Cerebellar nuclear complex (tissue), 1 donor: ENCODE measurements at regions not wholly inside any gene's neighbourhood (a gene's known extent, or its start where the extent isn't known, plus 50 kb on each side); places are given as distances from the start of the nearest gene placed in this dataset.

Experiments used
- DNase-seq, 2 experiments: peaks; one replicate each; lab custom pipeline; 2025; lab: John Stamatoyannopoulos, UW

DNA sequence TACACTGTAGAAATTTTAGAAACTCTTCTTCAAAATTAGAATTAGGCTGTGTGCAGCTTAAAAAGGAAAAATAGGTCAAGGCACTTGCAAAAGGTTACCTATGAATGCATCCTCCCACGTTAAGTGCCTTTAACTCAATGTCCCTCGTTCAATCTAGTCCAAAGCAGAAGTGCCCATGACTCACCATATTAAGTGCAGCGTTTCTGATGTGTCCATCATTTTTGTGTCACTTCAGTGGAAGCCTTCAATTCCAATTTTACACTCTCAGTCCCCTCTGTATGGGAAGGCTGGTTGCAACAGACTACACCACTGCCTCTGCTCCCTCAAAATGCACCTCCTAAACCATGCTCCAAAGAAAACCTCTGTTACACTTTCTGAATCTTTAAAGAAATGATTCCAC lies 53.4 kb downstream of the FOXB1 start:
- DNase-seq, result no peak

DNA sequence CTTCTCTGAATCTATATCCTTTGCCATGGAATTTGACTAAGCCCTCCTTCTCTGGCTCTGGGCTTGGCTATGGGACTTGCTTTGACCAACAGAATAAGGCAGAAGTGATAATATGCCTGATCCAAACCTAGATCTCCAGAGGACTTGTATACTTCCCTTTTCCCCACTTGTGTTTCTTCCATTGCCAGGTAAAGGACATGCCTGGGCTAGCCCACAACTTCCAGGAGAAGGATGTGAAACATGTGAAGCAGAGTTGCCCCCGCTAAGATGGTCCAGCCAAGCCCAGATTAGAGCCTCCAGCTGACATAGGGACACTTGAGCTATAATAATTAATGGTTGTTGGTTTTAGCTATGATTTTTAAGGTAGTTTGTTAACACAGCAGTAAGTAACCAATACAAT lies 55.1 kb downstream of the FOXB1 start:
- DNase-seq, result no peak

- no peak for DNase-seq
These were observed 57.6 kb downstream of the FOXB1 start for GRCh38 chr15:60061758-60062157.

GRCh38 chr15:60062826-60063225 lies 58.7 kb downstream of the FOXB1 start:
- DNase-seq, result no peak

DNA sequence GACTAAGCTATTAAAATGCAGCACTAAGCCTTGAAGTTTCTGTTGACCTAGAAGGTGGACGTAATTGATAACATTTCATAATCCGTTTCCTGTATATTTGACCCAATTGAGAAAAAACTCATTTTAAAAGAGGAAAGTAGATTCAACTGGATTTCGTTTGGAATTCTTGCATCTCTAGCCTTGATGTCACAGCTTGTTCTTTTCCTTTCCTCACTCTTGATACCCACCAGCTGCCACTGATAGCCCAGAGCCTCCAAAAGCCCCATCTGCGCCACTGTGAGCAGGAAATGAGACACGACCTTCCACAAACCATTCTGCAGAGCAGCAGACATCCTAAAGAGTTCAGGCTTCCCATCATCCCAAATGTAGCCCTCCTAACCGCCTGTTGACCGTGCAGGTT lies 61.8 kb downstream of the FOXB1 start:
- no peak for DNase-seq

DNA sequence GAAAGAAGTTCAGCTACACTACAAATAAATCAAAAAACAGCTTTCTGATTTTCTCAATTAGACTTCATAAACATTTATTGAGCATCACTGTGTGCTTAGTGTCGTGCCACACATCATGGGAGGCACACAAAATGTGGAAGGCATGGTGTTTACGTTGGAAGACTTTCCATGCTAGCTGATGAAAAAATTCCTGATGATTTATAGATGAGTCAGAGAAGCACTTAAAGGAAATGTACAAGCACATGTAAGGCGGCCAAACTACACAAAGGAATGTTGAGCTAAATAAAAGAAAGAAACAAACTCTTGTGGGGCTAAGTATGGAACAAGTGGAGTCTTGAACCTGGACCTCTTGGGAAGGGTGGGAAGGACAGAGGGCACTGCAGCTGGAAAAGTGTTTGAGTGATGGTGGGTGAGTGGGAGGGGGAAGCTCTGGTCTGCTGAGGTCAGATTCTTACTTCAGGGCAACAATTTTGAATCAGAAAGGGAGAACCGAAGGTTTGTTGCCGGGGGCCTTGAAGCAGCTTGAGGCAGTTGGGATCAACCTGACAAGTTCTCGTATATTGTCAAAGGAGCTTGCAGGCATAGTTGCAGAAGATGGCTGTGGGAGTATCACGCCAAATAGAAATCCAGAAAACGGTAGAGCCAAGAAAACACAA lies 66.9 kb downstream of the FOXB1 start:
- no peak for DNase-seq

DNA sequence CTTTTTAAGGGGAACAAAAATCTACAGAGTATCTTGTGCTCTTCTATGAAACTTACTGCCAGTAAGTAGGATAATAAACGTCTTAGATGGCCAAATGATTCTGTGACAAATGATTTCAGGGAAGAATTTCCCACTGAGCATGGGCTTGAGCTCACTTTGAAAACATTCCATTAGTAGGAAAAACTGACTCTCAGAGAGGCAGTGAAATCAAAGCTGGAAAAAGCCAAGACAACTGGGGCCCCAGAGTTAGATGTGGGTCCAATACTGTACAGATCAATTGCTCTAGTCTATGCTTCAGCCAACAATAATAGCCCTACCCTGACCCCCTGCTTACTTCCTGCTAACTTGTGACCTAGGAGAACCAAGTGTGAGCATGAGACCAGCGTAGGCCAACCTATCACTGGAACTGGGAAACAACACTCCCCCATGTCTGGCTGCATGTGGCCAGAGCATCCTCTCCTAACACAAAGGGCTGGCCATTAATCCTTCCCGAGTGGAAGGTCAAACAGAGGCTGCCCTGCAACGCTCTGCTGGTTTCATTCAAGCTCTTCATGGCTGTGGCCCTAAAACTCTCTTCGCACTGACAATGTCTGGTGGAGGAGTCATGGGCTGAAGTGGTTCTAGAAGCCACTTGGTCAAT lies 68.8 kb downstream of the FOXB1 start:
- no peak for DNase-seq

- no peak for DNase-seq
These were observed 69.3 kb downstream of the FOXB1 start for GRCh38 chr15:60073466-60073840.

GRCh38 chr15:60074181-60074885 lies 70.2 kb downstream of the FOXB1 start:
- no peak for DNase-seq

DNA sequence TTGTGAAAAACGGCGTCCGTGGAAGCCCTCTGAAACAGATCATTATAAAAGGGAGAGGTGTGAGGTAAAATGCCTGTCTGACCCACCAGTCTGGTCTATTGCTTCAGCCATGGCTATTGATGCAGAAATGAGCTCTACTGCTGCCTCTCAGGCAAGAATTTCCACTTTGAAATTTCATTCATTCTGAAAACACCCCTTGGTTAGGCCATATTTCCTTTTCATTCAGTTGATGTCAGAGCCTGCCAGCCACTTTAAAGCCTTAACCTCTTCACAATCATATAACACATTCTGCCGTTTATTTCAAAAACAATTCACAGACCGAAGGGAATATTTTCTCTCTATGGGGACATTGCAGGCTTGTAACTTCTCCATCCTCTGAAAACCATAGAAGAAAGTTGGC lies 71.9 kb downstream of the FOXB1 start:
- no peak for DNase-seq

DNA sequence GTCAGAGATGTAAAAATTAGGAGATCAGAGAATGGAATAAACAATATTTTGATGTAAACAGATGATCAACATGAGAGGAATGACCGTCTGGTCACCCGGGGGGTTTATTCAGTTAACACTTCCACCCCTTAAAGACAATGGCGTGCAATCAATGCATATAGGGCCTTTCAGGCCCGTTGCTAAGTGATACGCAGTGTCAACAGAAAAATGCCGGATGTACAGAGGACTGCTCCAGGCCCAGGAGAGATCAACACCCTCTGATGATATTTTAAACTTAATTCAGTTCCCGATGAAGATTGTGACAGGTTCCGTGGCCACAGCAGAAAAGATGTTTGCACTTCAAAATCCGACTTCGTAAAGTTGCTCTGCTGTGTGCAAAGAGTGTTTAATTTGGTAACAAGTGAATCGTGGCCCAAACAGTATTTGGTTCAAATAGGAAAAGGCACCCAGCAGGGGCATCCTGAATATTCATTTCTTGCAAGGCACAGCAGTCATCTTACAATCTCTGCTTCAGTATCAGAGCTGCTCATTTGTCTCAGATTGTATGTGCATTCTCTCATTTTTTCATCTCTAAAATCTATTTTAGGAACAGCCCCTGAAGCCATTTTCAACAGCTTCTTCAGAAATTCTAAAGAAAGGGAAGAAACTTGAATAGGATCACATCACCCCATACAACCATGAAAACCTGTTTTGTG lies 72.6 kb downstream of the FOXB1 start:
- no peak for DNase-seq

GRCh38 chr15:60077581-60078359 lies 73.7 kb downstream of the FOXB1 start:
- no peak for DNase-seq

DNA sequence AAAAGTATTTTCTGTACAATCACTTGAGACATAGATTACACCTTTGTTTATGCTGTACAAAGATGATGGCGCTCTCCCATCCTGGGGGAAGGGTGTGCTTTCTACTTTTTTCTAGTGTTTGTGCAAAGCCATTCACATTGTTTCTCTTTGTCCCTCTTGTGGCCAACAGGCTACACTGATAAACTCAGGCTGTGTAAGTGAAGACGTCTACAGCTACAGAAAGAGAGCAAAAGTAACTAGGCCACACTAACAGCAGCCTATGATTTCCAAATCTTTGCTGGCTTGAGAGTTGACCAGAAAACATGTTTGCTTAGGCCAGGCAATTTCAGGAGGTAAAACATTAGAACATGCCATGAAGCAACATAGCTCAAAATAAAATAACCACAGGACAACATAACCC lies 75.1 kb downstream of the FOXB1 start:
- DNase-seq, result no peak

DNA sequence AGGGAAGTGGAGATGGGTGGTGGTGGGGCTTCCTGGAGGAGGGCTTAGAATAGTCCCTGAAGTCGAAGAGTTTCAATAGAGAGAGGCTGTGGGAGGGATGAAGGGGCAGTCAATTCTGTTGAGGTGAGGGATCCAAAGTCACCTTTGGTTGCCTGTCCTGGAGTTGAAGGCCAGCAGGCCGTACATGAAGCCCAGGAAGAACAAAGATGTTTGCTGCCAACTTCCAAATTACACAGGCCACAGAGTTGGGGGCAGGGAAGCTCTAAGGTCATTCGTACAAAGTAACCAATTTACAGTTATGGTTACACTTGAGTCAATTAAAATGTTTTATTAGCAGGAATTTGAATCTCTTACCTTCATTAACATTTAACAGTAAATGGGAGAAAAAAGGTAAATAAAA lies 77.9 kb downstream of the FOXB1 start:
- DNase-seq, result no peak

GRCh38 chr15:60083318-60083717 lies 79.2 kb downstream of the FOXB1 start:
- DNase-seq, result no peak

DNA sequence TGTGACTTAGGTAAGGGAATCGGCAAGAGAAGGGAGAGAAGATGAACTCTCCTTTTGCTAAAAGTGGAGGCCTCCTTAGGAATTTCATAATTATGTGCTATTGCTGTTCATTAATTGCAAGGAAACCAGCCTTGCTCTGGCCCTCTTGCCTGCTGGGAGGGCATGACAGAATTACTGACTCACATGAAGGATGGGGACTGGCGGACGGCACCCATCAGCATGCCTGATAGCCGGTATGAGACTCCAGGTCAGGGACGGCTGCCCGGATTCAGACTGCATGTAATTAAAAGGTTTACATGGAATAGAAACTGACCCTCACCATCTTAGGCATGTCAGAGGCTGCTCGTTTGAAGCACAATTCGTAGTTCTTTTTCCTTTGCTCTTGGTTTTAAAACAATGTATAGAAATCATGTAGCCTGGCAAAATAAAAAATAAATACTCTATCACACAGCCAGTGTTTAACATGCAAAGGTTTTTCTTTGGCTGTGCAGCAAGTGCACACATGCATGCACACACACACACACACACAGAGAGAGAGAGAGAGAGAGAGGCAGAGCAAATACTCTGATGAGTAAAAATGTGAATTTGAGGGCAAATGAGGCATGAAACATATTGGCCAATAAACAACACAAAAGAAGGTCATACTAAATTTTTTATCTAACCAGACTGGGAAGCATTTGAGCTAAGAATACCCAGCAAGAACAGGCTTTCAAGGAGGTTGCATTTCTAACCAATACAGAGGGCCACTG lies 82.7 kb downstream of the FOXB1 start:
- DNase-seq, result no peak

- no peak for DNase-seq
These were observed 83.5 kb downstream of the FOXB1 start for GRCh38 chr15:60087561-60087960.

GRCh38 chr15:60090747-60091146 lies 86.6 kb downstream of the FOXB1 start:
- no peak for DNase-seq

GRCh38 chr15:60091157-60091556 lies 87.0 kb downstream of the FOXB1 start:
- DNase-seq, result no peak

- DNase-seq, result no peak
These were observed 87.8 kb downstream of the FOXB1 start for GRCh38 chr15:60091911-60092310.
